ENCODE measurements at regions not wholly inside any gene's neighbourhood (a gene's known extent, or its start where the extent isn't known, plus 50 kb on each side); places are given as distances from the start of the nearest gene placed in this dataset.
A peak's percentile ranks its signal among the peaks of the same experiment; 100 is the strongest.

GRCh38 chr1:18535391-18536210 is 54.9 kb downstream of the KLHDC7A start:
- no peak for DNase-seq

GRCh38 chr1:18536356-18536755 is 55.6 kb downstream of the KLHDC7A start:
- DNase-seq, result no peak

GRCh38 chr1:18536915-18537314 is 56.2 kb downstream of the KLHDC7A start:
- no peak for DNase-seq

GRCh38 chr1:18537386-18538306 is 56.9 kb downstream of the KLHDC7A start:
- DNase-seq, result no peak

- DNase-seq, result no peak
Measured at GRCh38 chr1:18539171-18539570, 58.4 kb downstream of the KLHDC7A start.

GRCh38 chr1:18540136-18540765 is 59.5 kb downstream of the KLHDC7A start:
- DNase-seq, result no peak

GRCh38 chr1:18541046-18541795 is 60.5 kb downstream of the KLHDC7A start:
- DNase-seq, result no peak

- no peak for DNase-seq
Measured at GRCh38 chr1:18542351-18542750, 61.6 kb downstream of the KLHDC7A start.

GRCh38 chr1:18546026-18546425 is 65.3 kb downstream of the KLHDC7A start:
- DNase-seq, result no peak

- no peak for DNase-seq
Measured at GRCh38 chr1:18547460-18547859, 66.7 kb downstream of the KLHDC7A start.

- no peak for DNase-seq
Measured at GRCh38 chr1:18548643-18549042, 67.9 kb downstream of the KLHDC7A start.

GRCh38 chr1:18549106-18549505 is 68.4 kb downstream of the KLHDC7A start:
- DNase-seq, result no peak

- no peak for DNase-seq
Measured at GRCh38 chr1:18549906-18550305, 69.2 kb downstream of the KLHDC7A start.

GRCh38 chr1:18552631-18553030 is 71.9 kb downstream of the KLHDC7A start:
- DNase-seq, result no peak

GRCh38 chr1:18553388-18553787 is 72.7 kb downstream of the KLHDC7A start:
- DNase-seq, result no peak

- DNase-seq, result no peak
Measured at GRCh38 chr1:18554099-18554498, 73.4 kb downstream of the KLHDC7A start.

- DNase-seq, result no peak
Measured at GRCh38 chr1:18554597-18554996, 73.9 kb downstream of the KLHDC7A start.

- no peak for DNase-seq
Measured at GRCh38 chr1:18555036-18555435, 74.3 kb downstream of the KLHDC7A start.

GRCh38 chr1:18556364-18556763 is 74.3 kb upstream of the PAX7 start:
- DNase-seq, result peak in 1 of 56 donors; percentile 1

GRCh38 chr1:18557621-18558465 is 72.8 kb upstream of the PAX7 start:
- DNase-seq, result peak in 43 of 56 donors; percentile 1 to 65 (median 29)

Data from amygdala (tissue), 56 donors.